Psoas muscle (tissue), 7 donors: ENCODE measurements at regions not wholly inside any gene's neighbourhood (a gene's known extent, or its start where the extent isn't known, plus 50 kb on each side); places are given as distances from the start of the nearest gene placed in this dataset.

Source experiments
- ATAC-seq, 4 donors: fragments of 200-7000 bp; cut with Tn5 transposase; one replicate each; pipeline ENCODE4 v1.9.1; 2020; ENCODE audit warnings: moderate library complexity in 3 of 4, mild to moderate bottlenecking in 2 of 4
- DNase-seq, 2 donors: peaks; one replicate each; pipeline ENCODE4 v3.0.0-alpha.2; 2020
- H3K27ac ChIP-seq: fragments of 200-600 bp; one replicate; pipeline ENCODE4 v1.8.0; 2022
- H3K27me3 ChIP-seq, 3 donors: fragments of 200-600 bp in 1 of 3; one replicate each; pipeline versions ENCODE4 v1.6.1 to v1.8.0; 2013 to 2022; ENCODE audit warnings: low read length in 2 of 3, mild to moderate bottlenecking in 2 of 3, moderate library complexity in 1 of 3; ENCODE audit not compliant: insufficient read depth in 3 of 3
- H3K36me3 ChIP-seq, 2 donors: fragments of 200-600 bp in 1 of 2; one replicate each; pipeline versions ENCODE4 v1.6.1 to v1.8.0; 2013 to 2022; ENCODE audit warnings: low read depth in 1 of 2, mild to moderate bottlenecking in 1 of 2, moderate library complexity in 1 of 2; ENCODE audit not compliant: insufficient read depth in 1 of 2
- H3K4me1 ChIP-seq: fragments of 200-600 bp; one replicate; pipeline ENCODE4 v1.8.0; 2022
- H3K4me3 ChIP-seq: fragments of 200-600 bp; one replicate; pipeline ENCODE4 v1.8.0; 2022; ENCODE audit warnings: mild to moderate bottlenecking
- H3K9me3 ChIP-seq: fragments of 200-600 bp; one replicate; pipeline ENCODE4 v1.8.0; 2022
- CTCF ChIP-seq: fragments of 200-600 bp; IDR thresholded peaks from one replicate; pipeline ENCODE4 v1.8.0; 2022; ENCODE audit warnings: antibody characterized with exemption
- WGBS, 3 donors: extraction: QIAGEN DNeasy Blood & Tissue Kit; methylation state at CpG; one replicate each; pipeline versions ENCODE4 v1.1.6 to v1.1.7; 2013; 5-methylcytosine and 5-hydroxymethylcytosine counted together
- intact Hi-C, 2 donors: fragments of 100-400 bp; cut with DNase I; formaldehyde crosslinking; loops; one replicate each; pipeline versions ENCODE4 v1.11.0 to v1.14.2; 2022
- donor health status: healthy with polysubstance abuse.
- donor health status: DM: no; HTN: no; CAD: no; lungs with moderate emphysema.
- donor health status: Bipolar disorder and iron deficiency.
- donor health status: healthy.
- donor health status: DM: yes; HTN: yes; CAD: no.
- donor health status: DM: no; HTN: no; CAD: no.
- donor health status: DM: yes; HTN: yes; CAD: no.

- H3K27ac ChIP-seq, result no peak overlapping the region
- H3K27me3 ChIP-seq, result peaks cover 0 to 52% (median 10%) of the 10 kb centered on the region in 3 donors
- intact Hi-C loops, result no loop called here
- 41 to 45% (median 44%) methylated on average over 20 of the region's 20 CpGs for WGBS, 3 donors
- no peaks in the 10 kb centered on the region for H3K36me3 ChIP-seq
- H3K4me1 ChIP-seq, result no peaks in the 10 kb centered on the region
- DNase-seq (no peak), ATAC-seq (no peak)
- no peak overlapping the region for H3K4me3 ChIP-seq
- no peak for TF ChIP-seq CTCF
- H3K9me3 ChIP-seq, result no peaks in the 10 kb centered on the region
Observed at GRCh38 chr3:127339928-127340861, 52.3 kb upstream of the PRR20G start.

GRCh38 chr3:127339016-127339415 lies 51.2 kb upstream of the PRR20G start:
- DNase-seq, result no peak
- Histone ChIP-seq H3K27ac (no peak overlapping the region), H3K4me3 (no peak overlapping the region), H3K27me3 (peaks cover 0 to 51% (median 10%) of the 10 kb centered on the region in 3 donors), H3K9me3 (peaks cover 7% of the 10 kb centered on the region), H3K4me1 (no peaks in the 10 kb centered on the region), H3K36me3 (no peaks in the 10 kb centered on the region)
- intact Hi-C loops, result no loop called here
- ATAC-seq, result no peak
- no peak for TF ChIP-seq CTCF
- WGBS, 3 donors, result 70 to 81% (median 73%) methylated on average over 3 of the region's 3 CpGs

- intact Hi-C loops, result no loop called here
- DNase-seq (no peak), ATAC-seq (no peak)
- no peak for TF ChIP-seq CTCF
- Histone ChIP-seq H3K9me3 (peaks cover 11% of the 10 kb centered on the region), H3K4me3 (no peak overlapping the region), H3K36me3 (no peaks in the 10 kb centered on the region), H3K27me3 (peaks cover 0 to 45% (median 8%) of the 10 kb centered on the region in 3 donors), H3K27ac (no peak overlapping the region), H3K4me1 (no peaks in the 10 kb centered on the region)
- 17 to 23% (median 20%) methylated on average over 46 to 52 of the region's 52 CpGs for WGBS, 3 donors
Observed at GRCh38 chr3:127337911-127338531, 50.2 kb upstream of the PRR20G start.
